22Rv1 (cell line): ENCODE measurements at regions not wholly inside any gene's neighbourhood (a gene's known extent, or its start where the extent isn't known, plus 50 kb on each side); places are given as distances from the start of the nearest gene placed in this dataset.
A peak's percentile ranks its signal among the peaks of the same experiment; 100 is the strongest.

Experiments used
- H3K27ac ChIP-seq: fragments of 450-650 bp; 2 replicates; pipeline ENCODE4 v1.5.1; 2017
- ZFX ChIP-seq: fragments of 450-650 bp; IDR thresholded peaks from 2 replicates; pipeline ENCODE4 v1.6.1; 2017; ENCODE audit warnings: antibody characterized with exemption, borderline replicate concordance
- TF ChIP-seq, protein P1 (sequence below): fragments of 450-650 bp; IDR thresholded peaks from 2 replicates; pipeline ENCODE4 v1.5.1; 2017; ENCODE audit warnings: mild to moderate bottlenecking

DNA sequence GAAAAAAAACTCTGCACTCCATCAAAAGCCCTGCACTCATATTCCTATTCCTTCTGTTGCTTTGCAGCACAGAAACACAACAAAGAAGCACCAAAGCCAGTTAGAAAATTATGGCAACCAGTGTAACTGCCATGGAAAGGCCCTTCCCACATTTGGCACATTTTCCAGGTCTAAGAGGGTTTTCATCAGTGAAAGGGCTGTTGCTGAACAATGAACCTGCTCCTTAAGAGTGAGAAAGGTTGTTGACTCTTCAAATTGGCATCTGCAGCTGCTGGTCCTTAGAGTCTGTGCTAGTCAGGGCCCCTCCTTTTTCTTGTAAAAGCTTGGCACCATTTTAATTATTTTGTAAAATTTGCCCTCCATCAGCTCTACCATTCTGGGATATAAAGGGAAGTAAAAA is 378.7 kb upstream of the KITLG start:
- 0 out of 2 replicates have a peak overlapping the region, but pooled peaks have one; percentile 20 for H3K27ac ChIP-seq
- no peak for TF ChIP-seq ZFX
- TF ChIP-seq, protein P1, sequence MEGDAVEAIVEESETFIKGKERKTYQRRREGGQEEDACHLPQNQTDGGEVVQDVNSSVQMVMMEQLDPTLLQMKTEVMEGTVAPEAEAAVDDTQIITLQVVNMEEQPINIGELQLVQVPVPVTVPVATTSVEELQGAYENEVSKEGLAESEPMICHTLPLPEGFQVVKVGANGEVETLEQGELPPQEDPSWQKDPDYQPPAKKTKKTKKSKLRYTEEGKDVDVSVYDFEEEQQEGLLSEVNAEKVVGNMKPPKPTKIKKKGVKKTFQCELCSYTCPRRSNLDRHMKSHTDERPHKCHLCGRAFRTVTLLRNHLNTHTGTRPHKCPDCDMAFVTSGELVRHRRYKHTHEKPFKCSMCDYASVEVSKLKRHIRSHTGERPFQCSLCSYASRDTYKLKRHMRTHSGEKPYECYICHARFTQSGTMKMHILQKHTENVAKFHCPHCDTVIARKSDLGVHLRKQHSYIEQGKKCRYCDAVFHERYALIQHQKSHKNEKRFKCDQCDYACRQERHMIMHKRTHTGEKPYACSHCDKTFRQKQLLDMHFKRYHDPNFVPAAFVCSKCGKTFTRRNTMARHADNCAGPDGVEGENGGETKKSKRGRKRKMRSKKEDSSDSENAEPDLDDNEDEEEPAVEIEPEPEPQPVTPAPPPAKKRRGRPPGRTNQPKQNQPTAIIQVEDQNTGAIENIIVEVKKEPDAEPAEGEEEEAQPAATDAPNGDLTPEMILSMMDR, result no peak

DNA sequence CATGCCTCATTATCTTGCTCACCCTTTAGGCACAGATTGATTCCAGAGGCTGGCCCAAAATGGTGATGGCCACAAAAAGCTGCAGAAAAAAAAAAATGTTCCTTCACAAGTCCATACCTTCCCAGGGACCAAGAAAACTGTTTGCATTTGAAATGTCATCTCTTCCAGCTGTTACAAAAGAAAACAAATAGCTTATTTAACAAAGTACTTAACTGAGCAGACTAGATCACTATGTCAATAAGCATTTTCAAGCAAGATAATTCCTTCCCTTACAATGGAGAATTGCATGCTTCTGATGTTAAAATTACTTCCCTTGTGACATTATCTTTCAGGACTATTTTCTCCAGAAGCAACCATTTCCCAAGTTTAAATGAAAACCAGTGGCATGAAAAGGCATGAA is 377.9 kb upstream of the KITLG start:
- TF ChIP-seq ZFX, result no peak
- TF ChIP-seq, protein P1, result no peak
- peak overlapping the region; percentile 20; the same call in 1 of the 2 replicates for H3K27ac ChIP-seq

DNA sequence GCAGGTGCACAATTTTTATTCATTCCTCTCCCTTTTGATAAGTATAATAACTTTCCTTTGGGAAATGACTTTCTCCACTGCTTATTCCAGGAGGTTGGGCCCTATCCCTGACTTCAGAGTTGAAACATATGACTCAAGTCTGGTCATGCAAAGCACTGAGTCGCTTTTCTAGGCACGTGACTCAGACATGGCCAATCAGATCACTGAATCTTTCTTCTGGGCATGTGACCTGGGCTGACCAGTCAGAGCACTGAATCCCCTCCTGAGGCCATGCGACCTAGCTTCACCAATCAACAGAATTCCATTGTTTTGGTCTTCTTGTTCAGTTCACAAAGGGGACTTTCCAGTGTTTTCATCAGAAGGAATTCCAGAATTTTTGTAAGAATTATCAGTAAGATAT is 377.1 kb upstream of the KITLG start:
- no peak overlapping the region for H3K27ac ChIP-seq
- no peak for TF ChIP-seq ZFX
- TF ChIP-seq, protein P1, result no peak

DNA sequence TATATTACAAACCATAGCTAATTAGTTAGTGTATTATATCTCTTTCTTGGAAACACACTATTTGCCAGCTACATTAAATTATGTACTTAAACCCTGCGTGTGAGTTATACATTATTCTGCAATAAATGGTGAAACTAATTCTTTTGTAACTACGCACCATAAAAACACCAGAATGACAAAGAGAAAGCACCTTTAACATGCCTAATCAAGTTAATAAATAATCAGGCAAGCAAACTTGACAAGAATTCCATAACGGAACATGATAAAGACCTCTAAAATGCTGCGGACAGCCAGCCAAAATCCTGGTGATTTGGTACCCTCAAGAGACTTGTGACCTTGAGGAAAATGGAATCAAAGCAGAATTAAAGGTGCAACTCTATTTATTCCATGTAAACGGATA is 375.3 kb upstream of the KITLG start:
- no peak overlapping the region for H3K27ac ChIP-seq
- no peak for TF ChIP-seq ZFX
- TF ChIP-seq, protein P1, result no peak

DNA sequence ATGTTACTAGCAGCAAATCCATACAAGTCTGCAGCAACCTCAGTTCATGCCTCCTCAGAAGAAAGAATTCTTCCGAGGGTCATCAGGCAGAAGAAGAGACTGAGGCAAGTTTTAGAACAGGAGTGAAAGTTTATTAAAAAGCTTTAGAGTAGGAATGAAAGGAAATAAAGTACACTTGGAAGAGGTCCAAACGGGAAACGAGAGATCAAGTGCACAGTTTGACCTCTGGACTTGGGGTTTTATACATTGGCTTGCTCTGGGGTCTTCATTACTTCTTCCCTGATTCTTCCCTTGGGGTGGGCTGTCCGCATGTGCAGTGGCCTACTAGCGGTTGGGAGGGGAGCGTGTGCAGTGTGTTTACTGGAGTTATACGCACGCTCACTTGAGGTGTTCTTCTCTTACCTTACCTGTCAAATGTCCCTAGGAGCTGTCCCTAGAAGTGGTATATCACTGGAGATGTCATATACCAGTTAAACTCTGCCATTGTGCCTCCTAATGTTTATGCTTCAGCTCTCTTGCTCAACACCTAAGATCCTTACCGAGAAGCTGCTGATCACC is 372.8 kb upstream of the KITLG start:
- TF ChIP-seq, protein P1, result no peak
- no peak for TF ChIP-seq ZFX
- H3K27ac ChIP-seq, result no peak overlapping the region

DNA sequence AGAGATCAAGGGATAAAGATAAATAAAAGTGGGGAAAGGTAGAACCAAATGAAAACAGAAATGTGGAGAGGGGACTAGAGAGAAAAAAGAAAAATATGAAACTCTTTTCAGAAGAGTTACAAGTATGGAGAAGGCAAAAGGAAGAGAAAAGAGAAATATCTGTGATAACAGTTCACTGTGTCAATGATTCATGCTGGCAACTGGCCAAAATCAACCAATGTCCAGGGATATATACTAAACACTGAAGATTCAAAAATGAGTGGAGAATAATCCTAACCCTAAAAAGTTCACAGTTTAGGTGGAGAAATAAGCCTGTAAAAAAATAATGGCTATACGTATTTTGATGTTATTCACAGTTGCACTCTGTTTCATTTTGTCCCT is 372.3 kb upstream of the KITLG start:
- no peak overlapping the region for H3K27ac ChIP-seq
- TF ChIP-seq, protein P1, result no peak
- no peak for TF ChIP-seq ZFX

DNA sequence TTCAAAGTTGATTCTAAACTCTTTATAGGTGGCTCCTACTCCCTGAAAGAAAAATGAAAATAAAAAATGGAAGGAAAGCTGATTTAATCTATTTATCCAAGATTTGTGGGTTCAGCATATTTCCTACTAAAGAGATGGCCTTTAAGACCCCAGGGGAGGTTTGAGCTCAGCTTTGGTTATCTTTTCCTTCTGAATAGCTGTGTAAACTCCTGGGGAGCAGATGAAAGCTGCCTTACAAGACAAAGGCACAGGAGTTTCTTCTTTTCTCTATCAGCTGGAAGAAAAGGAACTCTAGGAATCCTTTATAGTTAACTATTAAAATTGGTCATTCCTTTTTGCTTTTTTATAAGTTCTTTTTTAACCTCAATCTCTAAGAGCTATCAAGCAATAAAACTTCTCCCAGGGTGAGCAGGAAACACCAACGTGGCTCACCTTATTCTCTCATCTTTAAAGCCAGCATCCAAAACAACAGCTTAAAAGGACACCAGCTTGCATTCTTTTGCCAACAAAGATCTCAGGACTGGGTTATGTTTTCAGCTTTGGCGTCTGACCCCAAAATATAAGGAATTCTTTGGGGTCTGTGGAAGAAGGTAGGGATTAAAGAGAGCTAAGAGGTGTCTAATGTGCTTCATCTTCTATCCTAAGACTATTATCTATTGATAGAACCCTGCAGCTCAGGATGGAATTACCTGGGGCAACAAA is 371.7 kb upstream of the KITLG start:
- no peak overlapping the region for H3K27ac ChIP-seq
- TF ChIP-seq, protein P1, result no peak
- no peak for TF ChIP-seq ZFX
